ENCODE measurements at regions not wholly inside any gene's neighbourhood (a gene's known extent, or its start where the extent isn't known, plus 50 kb on each side); places are given as distances from the start of the nearest gene placed in this dataset.

GRCh38 chr22:48091656-48092223 lies 1329.3 kb downstream of the TBC1D22A start:
- no peak for ATAC-seq
- Mint-ChIP-seq H3K27me3 (peaks cover 2 to 18% (median 5%) of the 10 kb centered on the region in 5 donors), H3K27ac (no peak overlapping the region), H3K4me1 (peaks cover 0 to 37% (median 1%) of the 10 kb centered on the region in 4 donors), H3K9me3 (no peaks in the 10 kb centered on the region), H3K4me3 (no peak overlapping the region), H3K36me3 (no peaks in the 10 kb centered on the region)
- DNase-seq, result peak in 1 of 10 donors; percentile 38
- POLR2A ChIA-PET, result no interaction called here

- POLR2A ChIA-PET, result no interaction called here
- Mint-ChIP-seq H3K9me3 (no peaks in the 10 kb centered on the region), H3K27me3 (peaks cover 2 to 18% (median 5%) of the 10 kb centered on the region in 5 donors), H3K36me3 (no peaks in the 10 kb centered on the region), H3K4me3 (peak overlapping the region in 1 of 10 donors; percentile 45), H3K4me1 (peaks cover 0 to 33% (median 1%) of the 10 kb centered on the region in 4 donors), H3K27ac (no peak overlapping the region)
- DNase-seq, result peak in 1 of 10 donors; percentile 28
- ATAC-seq, result no peak
These were observed 1328.7 kb downstream of the TBC1D22A start for GRCh38 chr22:48091060-48091650.

- H3K9me3 Mint-ChIP-seq, result no peaks in the 10 kb centered on the region
- H3K4me3 Mint-ChIP-seq, result no peak overlapping the region
- ATAC-seq (no peak), DNase-seq (peak in 1 of 10 donors; percentile 41)
- H3K27ac Mint-ChIP-seq, result no peak overlapping the region
- H3K27me3 Mint-ChIP-seq, result peaks cover 5 to 24% (median 9%) of the 10 kb centered on the region in 5 donors
- H3K4me1 Mint-ChIP-seq, result peaks cover 0 to 33% (median under 1%) of the 10 kb centered on the region in 4 donors
- no peaks in the 10 kb centered on the region for H3K36me3 Mint-ChIP-seq
- POLR2A ChIA-PET, result no interaction called here
These were observed 1327.9 kb downstream of the TBC1D22A start for GRCh38 chr22:48090332-48090672.

- H3K27me3 Mint-ChIP-seq, result peaks cover 7 to 30% (median 10%) of the 10 kb centered on the region in 5 donors
- H3K27ac Mint-ChIP-seq, result no peak overlapping the region
- no peaks in the 10 kb centered on the region for H3K36me3 Mint-ChIP-seq
- DNase-seq (peak in 1 of 10 donors; percentile 58), ATAC-seq (no peak)
- no peaks in the 10 kb centered on the region for H3K9me3 Mint-ChIP-seq
- H3K4me3 Mint-ChIP-seq, result no peak overlapping the region
- POLR2A ChIA-PET, result no interaction called here
- H3K4me1 Mint-ChIP-seq, result peaks cover 0 to 31% (median under 1%) of the 10 kb centered on the region in 4 donors
These were observed 1327.3 kb downstream of the TBC1D22A start for GRCh38 chr22:48089601-48090331.

GRCh38 chr22:48088926-48089536 lies 1326.6 kb downstream of the TBC1D22A start:
- POLR2A ChIA-PET, result no interaction called here
- no peaks in the 10 kb centered on the region for H3K9me3 Mint-ChIP-seq
- peak in 1 of 10 donors; percentile 43 for DNase-seq
- no peaks in the 10 kb centered on the region for H3K36me3 Mint-ChIP-seq
- no peak overlapping the region for H3K4me3 Mint-ChIP-seq
- ATAC-seq, result no peak
- H3K27me3 Mint-ChIP-seq, result peaks cover 9 to 37% (median 17%) of the 10 kb centered on the region in 5 donors
- H3K4me1 Mint-ChIP-seq, result peaks cover 0 to 39% (median 4%) of the 10 kb centered on the region in 4 donors
- no peak overlapping the region for H3K27ac Mint-ChIP-seq

- no peak overlapping the region for H3K27ac Mint-ChIP-seq
- ATAC-seq (no peak), DNase-seq (no peak)
- H3K36me3 Mint-ChIP-seq, result no peaks in the 10 kb centered on the region
- POLR2A ChIA-PET, result no interaction called here
- H3K4me3 Mint-ChIP-seq, result no peak overlapping the region
- H3K9me3 Mint-ChIP-seq, result no peaks in the 10 kb centered on the region
- peaks cover 9 to 43% (median 19%) of the 10 kb centered on the region in 5 donors for H3K27me3 Mint-ChIP-seq
- peaks cover 0 to 43% (median 4%) of the 10 kb centered on the region in 4 donors for H3K4me1 Mint-ChIP-seq
These were observed 1325.8 kb downstream of the TBC1D22A start for GRCh38 chr22:48088251-48088650.

- H3K27ac Mint-ChIP-seq, result no peak overlapping the region
- no peaks in the 10 kb centered on the region for H3K36me3 Mint-ChIP-seq
- H3K4me1 Mint-ChIP-seq, result peaks cover 0 to 37% (median 4%) of the 10 kb centered on the region in 4 donors
- no peak for ATAC-seq
- no peak overlapping the region for H3K4me3 Mint-ChIP-seq
- POLR2A ChIA-PET, result no interaction called here
- peaks cover 10 to 49% (median 26%) of the 10 kb centered on the region in 5 donors for H3K27me3 Mint-ChIP-seq
- peak in 1 of 10 donors; percentile 28 for DNase-seq
- H3K9me3 Mint-ChIP-seq, result no peaks in the 10 kb centered on the region
These were observed 1323.6 kb downstream of the TBC1D22A start for GRCh38 chr22:48085901-48086645.

- H3K4me3 Mint-ChIP-seq, result no peak overlapping the region
- H3K9me3 Mint-ChIP-seq, result no peaks in the 10 kb centered on the region
- ATAC-seq (no peak), DNase-seq (peak in 1 of 10 donors; percentile 19)
- peaks cover under 1 to 27% (median 14%) of the 10 kb centered on the region in 4 donors for H3K4me1 Mint-ChIP-seq
- H3K27ac Mint-ChIP-seq, result no peak overlapping the region
- H3K36me3 Mint-ChIP-seq, result no peaks in the 10 kb centered on the region
- H3K27me3 Mint-ChIP-seq, result peaks cover 10 to 38% (median 27%) of the 10 kb centered on the region in 5 donors
- POLR2A ChIA-PET, result no interaction called here
These were observed 1322.2 kb downstream of the TBC1D22A start for GRCh38 chr22:48084729-48085050.

- H3K27ac Mint-ChIP-seq, result no peak overlapping the region
- H3K36me3 Mint-ChIP-seq, result no peaks in the 10 kb centered on the region
- no peaks in the 10 kb centered on the region for H3K9me3 Mint-ChIP-seq
- peak overlapping the region in 1 of 10 donors; percentile 37 for H3K4me3 Mint-ChIP-seq
- H3K27me3 Mint-ChIP-seq, result peaks cover 10 to 41% (median 27%) of the 10 kb centered on the region in 5 donors
- peaks cover 3 to 31% (median 19%) of the 10 kb centered on the region in 4 donors for H3K4me1 Mint-ChIP-seq
- POLR2A ChIA-PET, result no interaction called here
- DNase-seq, result peak in 1 of 10 donors; percentile 47
- ATAC-seq, result no peak
These were observed 1321.7 kb downstream of the TBC1D22A start for GRCh38 chr22:48084041-48084728.

- H3K4me1 Mint-ChIP-seq, result peaks cover 3 to 37% (median 19%) of the 10 kb centered on the region in 4 donors
- POLR2A ChIA-PET, result no interaction called here
- no peaks in the 10 kb centered on the region for H3K36me3 Mint-ChIP-seq
- peaks cover 13 to 47% (median 33%) of the 10 kb centered on the region in 5 donors for H3K27me3 Mint-ChIP-seq
- no peaks in the 10 kb centered on the region for H3K9me3 Mint-ChIP-seq
- H3K27ac Mint-ChIP-seq, result no peak overlapping the region
- DNase-seq (peak in 1 of 10 donors; percentile 48), ATAC-seq (no peak)
- no peak overlapping the region for H3K4me3 Mint-ChIP-seq
These were observed 1321.1 kb downstream of the TBC1D22A start for GRCh38 chr22:48083502-48083901.

GRCh38 chr22:48082284-48082683 lies 1319.8 kb downstream of the TBC1D22A start:
- no peaks in the 10 kb centered on the region for H3K9me3 Mint-ChIP-seq
- peaks cover 3 to 37% (median 19%) of the 10 kb centered on the region in 4 donors for H3K4me1 Mint-ChIP-seq
- H3K27me3 Mint-ChIP-seq, result peaks cover 16 to 56% (median 38%) of the 10 kb centered on the region in 5 donors
- DNase-seq (no peak), ATAC-seq (no peak)
- H3K36me3 Mint-ChIP-seq, result no peaks in the 10 kb centered on the region
- no peak overlapping the region for H3K4me3 Mint-ChIP-seq
- H3K27ac Mint-ChIP-seq, result no peak overlapping the region
- POLR2A ChIA-PET, result no interaction called here

GRCh38 chr22:48081281-48081680 lies 1318.8 kb downstream of the TBC1D22A start:
- Mint-ChIP-seq H3K27me3 (peaks cover 16 to 66% (median 45%) of the 10 kb centered on the region in 5 donors), H3K4me3 (no peak overlapping the region), H3K36me3 (no peaks in the 10 kb centered on the region), H3K27ac (no peak overlapping the region), H3K9me3 (peaks cover 0 to 4% (median 0%) of the 10 kb centered on the region in 9 donors), H3K4me1 (peaks cover 3 to 37% (median 19%) of the 10 kb centered on the region in 4 donors)
- DNase-seq (no peak), ATAC-seq (no peak)
- POLR2A ChIA-PET, result no interaction called here

Measured in naive thymus-derived CD8-positive, alpha-beta T cell (primary cell).